LNCaP clone FGC (cell line): ENCODE measurements at regions not wholly inside any gene's neighbourhood (a gene's known extent, or its start where the extent isn't known, plus 50 kb on each side); places are given as distances from the start of the nearest gene placed in this dataset.

Experiments used
- DNase-seq: peaks from one replicate; pipeline ENCODE4 v3.0.0-alpha.2; 2011; ENCODE audit warnings: low read depth
- H3K4me3 ChIP-seq: 2 replicates; pipeline ENCODE4 v1.5.1; 2011; ENCODE audit warnings: mild to moderate bottlenecking, low read depth, low read length, control low read depth
- CTCF ChIP-seq: IDR thresholded peaks from 2 replicates; pipeline ENCODE4 v1.5.1; 2012; ENCODE audit warnings: mild to moderate bottlenecking; ENCODE audit not compliant: control insufficient read depth, insufficient read depth; ENCODE audit errors: extremely low read depth

DNA sequence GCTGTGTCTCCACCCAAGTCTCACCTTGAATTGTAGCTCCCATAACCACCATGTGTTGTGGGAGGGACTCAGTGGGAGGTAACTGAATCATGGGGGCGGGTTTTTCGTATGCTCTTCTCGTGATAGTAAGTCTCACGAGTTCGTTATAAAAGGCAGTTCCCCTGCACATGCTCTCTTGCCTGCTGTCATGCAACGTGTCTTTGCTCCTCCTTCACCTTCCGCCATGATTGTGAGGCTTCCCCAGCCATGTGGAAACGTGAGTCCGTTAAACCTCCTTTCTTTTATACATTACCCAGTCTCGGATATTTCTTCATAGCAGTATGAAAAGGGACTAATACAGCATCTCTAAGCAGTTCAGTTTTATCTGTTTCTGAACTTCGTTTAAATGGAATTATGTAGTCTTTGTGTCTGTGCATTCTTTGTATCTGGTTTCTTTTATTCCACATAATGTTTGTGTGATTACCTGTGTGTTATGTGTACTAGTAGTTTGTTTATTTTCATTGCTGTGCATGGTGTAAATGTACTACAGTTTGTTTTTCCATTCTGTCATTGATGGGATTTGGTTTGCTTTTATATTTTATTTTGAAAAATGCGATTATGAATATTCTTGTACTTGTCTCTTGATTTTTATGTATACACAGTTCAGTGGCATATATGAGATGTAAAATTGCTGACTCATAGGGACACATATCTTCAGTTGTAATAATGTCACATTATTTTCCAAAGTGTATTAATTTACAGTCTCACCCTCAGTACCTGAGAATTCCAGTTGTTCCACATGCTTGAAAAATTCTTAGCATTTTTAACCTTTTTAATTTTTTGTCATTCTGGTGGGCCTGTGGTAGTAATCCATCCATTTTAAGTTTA lies 304.9 kb downstream of the GBA3 start:
- DNase-seq: no peak
- H3K4me3 ChIP-seq: peak overlapping the region; percentile 12; the same call in 1 of the 2 replicates
- TF ChIP-seq CTCF: no peak

- TF ChIP-seq CTCF: no peak
- no peak for DNase-seq
- no peak overlapping the region for H3K4me3 ChIP-seq
Observed at GRCh38 chr4:22991576-22991975, 298.8 kb downstream of the GBA3 start.

DNA sequence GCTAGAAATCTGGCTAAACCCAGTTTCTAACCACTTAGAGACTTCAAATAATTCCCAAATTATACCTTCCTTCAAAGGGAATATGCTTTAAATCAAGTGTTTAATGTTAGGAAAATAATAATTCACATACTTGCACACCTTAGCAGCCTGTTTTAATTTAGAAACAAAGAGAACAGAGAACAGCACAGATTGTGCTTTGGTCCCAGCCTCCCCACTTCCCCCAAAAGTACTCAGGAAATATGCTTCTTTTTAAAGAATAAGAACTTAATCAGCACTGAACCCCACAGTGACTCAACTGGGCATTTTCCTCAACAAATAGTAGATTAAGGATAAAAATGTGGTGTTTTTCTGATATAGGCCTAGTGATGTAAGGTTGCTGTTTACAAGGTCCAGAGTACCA lies 295.8 kb downstream of the GBA3 start:
- no peak overlapping the region for H3K4me3 ChIP-seq
- no peak for TF ChIP-seq CTCF
- DNase-seq: no peak

- DNase-seq: no peak
- no peak overlapping the region for H3K4me3 ChIP-seq
- TF ChIP-seq CTCF: no peak
Observed at GRCh38 chr4:22987870-22988269, 295.1 kb downstream of the GBA3 start.

DNA sequence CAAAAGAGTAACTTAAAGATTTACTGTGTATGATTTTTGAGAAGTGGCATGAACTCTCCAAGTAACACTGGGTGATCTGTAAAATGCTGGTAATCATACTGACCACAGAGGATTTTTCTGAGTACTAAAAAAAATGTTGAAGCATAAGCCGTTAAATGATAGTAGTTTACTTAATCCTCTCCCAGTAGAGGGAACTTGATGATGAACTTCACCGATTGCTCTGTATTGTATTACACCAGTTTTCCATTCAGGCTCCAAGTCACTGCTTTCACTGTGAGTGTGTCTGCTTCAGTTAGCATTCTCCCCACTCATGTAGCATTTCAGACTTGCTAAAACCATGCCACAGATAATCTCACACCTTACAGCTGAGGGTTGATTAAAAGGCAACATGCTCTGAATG lies 294.1 kb downstream of the GBA3 start:
- TF ChIP-seq CTCF: no peak
- no peak overlapping the region for H3K4me3 ChIP-seq
- DNase-seq: no peak

DNA sequence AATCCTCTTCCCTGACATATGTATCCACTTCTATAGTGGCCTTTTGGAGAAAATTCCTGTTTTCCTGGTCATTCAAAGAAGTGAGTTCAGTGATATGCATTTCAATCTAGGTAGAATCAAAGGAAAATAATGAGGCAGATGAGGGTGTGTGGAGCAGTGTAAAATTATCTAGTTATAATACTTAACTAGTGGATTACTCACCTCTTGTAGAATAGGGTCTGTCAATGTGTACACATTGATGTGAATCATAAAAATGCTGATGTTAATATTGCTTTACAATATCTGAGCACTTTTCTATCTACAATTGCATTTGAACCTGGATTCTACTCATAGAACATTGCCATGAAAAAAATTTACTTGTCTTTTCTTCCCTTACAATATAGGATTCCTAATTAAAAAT lies 293.5 kb downstream of the GBA3 start:
- TF ChIP-seq CTCF: no peak
- H3K4me3 ChIP-seq: no peak overlapping the region
- no peak for DNase-seq

DNA sequence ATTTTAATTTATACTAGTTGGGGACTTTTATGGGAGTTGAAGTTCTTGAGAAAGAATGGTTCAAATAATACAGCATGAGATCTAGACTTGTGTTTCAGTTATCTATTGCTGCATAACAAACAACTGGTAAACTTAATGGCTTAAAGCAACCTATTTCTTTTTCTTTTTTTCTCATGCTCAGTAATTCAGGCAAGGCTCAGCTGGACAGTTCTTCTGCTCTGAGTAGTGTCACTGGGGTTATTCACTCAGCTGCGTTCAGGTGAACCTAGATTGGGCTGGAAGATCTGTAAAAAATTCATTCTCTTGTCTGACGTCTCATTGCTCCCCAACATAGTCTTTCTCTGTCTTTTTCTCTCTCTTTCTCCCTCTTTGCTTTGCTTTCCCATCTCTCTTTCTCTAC lies 291.7 kb downstream of the GBA3 start:
- no peak for DNase-seq
- TF ChIP-seq CTCF: no peak

More for the DNA sequence above, 291.7 kb downstream of the GBA3 start:
- H3K4me3 ChIP-seq: no peak overlapping the region
